ENCODE measurements at regions not wholly inside any gene's neighbourhood (a gene's known extent, or its start where the extent isn't known, plus 50 kb on each side); places are given as distances from the start of the nearest gene placed in this dataset.
"Not testable (repeated sequence)": the region's sequence is repeated elsewhere in the genome, so short reads cannot be mapped to it uniquely, and the experiment has no call there.

DNA sequence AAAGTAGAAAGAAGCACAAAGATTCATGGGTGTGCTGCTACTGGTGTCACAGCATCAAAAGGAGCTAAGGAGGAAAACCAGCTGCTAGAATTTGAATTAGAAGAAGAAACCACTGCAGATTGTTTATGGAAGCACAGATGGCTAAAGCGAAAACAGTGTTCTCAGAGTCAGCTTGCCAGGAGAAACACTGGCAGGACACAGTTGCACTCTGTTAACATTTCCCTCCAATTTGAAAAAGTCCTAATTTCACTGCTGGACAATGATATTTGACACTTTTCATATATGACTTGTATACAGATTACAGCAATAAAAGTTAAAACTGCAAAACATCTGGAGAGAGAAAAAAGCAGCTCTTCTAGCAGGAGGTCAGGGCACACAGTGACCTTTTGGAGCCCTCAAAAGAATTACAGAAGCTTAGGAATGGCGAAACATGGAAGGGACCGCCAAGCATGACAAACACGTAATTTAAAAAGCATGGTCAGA is 314.5 kb downstream of the COL12A1 start:
- H3F3A ChIP-seq (ENCODE audit: low read length, unreplicated experiment), result no peaks in the 10 kb centered on the region
- H3K4me1 ChIP-seq (ENCODE audit: insufficient read depth, low read length), result no peaks in the 10 kb centered on the region
- no TSS peak for BruUV-seq (replicated peaks)
- H3K27me3 ChIP-seq (ENCODE audit: low read length), result no peaks in the 10 kb centered on the region
- POLR2A ChIA-PET (ENCODE audit: unreplicated experiment), result no interaction called here
- TF ChIP-seq EZH2 (IDR thresholded peaks at IDR 0.05; ENCODE audit: low read length, unreplicated experiment) (no peak), EZH2phosphoT487 (IDR thresholded peaks at IDR 0.05; ENCODE audit: borderline replicate concordance, low read length) (no peak)
- TF ChIP-seq, protein P1, sequence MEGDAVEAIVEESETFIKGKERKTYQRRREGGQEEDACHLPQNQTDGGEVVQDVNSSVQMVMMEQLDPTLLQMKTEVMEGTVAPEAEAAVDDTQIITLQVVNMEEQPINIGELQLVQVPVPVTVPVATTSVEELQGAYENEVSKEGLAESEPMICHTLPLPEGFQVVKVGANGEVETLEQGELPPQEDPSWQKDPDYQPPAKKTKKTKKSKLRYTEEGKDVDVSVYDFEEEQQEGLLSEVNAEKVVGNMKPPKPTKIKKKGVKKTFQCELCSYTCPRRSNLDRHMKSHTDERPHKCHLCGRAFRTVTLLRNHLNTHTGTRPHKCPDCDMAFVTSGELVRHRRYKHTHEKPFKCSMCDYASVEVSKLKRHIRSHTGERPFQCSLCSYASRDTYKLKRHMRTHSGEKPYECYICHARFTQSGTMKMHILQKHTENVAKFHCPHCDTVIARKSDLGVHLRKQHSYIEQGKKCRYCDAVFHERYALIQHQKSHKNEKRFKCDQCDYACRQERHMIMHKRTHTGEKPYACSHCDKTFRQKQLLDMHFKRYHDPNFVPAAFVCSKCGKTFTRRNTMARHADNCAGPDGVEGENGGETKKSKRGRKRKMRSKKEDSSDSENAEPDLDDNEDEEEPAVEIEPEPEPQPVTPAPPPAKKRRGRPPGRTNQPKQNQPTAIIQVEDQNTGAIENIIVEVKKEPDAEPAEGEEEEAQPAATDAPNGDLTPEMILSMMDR (conservative IDR thresholded peaks at IDR 0.05; ENCODE audit: low read depth, low read length), result no peak
- ATAC-seq (no peak), DNase-seq (no peak)
- no peak overlapping the region for H3K9ac ChIP-seq (ENCODE audit: low read length)
- no peak overlapping the region for H2AFZ ChIP-seq (ENCODE audit: low read length)
- no peaks in the 10 kb centered on the region for H4K20me1 ChIP-seq (ENCODE audit: low read length)
- no peaks in the 10 kb centered on the region for H3K9me3 ChIP-seq (ENCODE audit: low read length)
- H3K79me2 ChIP-seq (ENCODE audit: low read length), result no peaks in the 10 kb centered on the region
- H3K27ac ChIP-seq (ENCODE audit: low read length), result no peak overlapping the region
- H3K4me3 ChIP-seq (ENCODE audit: low read length), result no peak overlapping the region
- intact Hi-C loops (cut with micrococcal nuclease), result loop anchor here (10.0 kb wide), 1 partner anchor 487 kb away; no protein-coding TSS in a partner anchor
- no peaks in the 10 kb centered on the region for H3K9me2 ChIP-seq (replicated peaks; ENCODE audit: low read length)
- no peaks in the 10 kb centered on the region for H3K36me3 ChIP-seq (ENCODE audit: low read depth, low read length)
- H3K4me2 ChIP-seq (ENCODE audit: low read length), result no peak overlapping the region
- CTCF ChIA-PET, result no interaction called here

DNA sequence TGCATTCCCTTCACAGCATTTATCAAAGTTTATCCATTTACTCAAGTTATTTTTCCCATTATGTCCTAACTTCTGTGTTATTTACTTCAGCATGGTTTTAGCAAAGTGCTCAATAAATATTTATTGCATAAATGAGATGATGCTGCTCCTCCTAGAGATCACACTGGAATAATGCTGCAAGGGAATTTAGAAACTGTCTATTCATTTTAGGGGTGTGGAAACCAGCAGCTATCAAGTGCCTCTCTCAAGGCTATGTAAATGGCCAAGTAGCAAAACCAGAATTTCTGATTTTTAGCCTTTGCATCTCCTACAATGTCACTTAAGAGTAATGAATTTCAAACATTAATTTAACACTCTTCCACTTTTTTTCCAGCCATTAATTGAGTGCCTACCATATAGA is 316.2 kb downstream of the COL12A1 start:
- Histone ChIP-seq H3K9me3 (ENCODE audit: low read length) (no peaks in the 10 kb centered on the region), H2AFZ (ENCODE audit: low read length) (no peak overlapping the region), H3K4me2 (ENCODE audit: low read length) (no peak overlapping the region), H3K79me2 (ENCODE audit: low read length) (no peaks in the 10 kb centered on the region), H3K4me1 (ENCODE audit: insufficient read depth, low read length) (no peaks in the 10 kb centered on the region), H3K27ac (ENCODE audit: low read length) (no peak overlapping the region), H3K4me3 (ENCODE audit: low read length) (no peak overlapping the region), H4K20me1 (ENCODE audit: low read length) (no peaks in the 10 kb centered on the region), H3F3A (ENCODE audit: low read length, unreplicated experiment) (no peaks in the 10 kb centered on the region), H3K36me3 (ENCODE audit: low read depth, low read length) (no peaks in the 10 kb centered on the region), H3K27me3 (ENCODE audit: low read length) (no peaks in the 10 kb centered on the region), H3K9ac (ENCODE audit: low read length) (no peak overlapping the region), H3K9me2 (replicated peaks; ENCODE audit: low read length) (no peaks in the 10 kb centered on the region)
- ATAC-seq (no peak), DNase-seq (no peak)
- ChIA-PET POLR2A (ENCODE audit: unreplicated experiment) (no interaction called here), CTCF (no interaction called here)
- no peak for TF ChIP-seq EZH2 (IDR thresholded peaks at IDR 0.05; ENCODE audit: low read length, unreplicated experiment)
- TF ChIP-seq, protein P1 (conservative IDR thresholded peaks at IDR 0.05; ENCODE audit: low read depth, low read length), result no peak
- TF ChIP-seq EZH2phosphoT487 (IDR thresholded peaks at IDR 0.05; ENCODE audit: borderline replicate concordance, low read length), result no peak
- no TSS peak for BruUV-seq (replicated peaks)
- intact Hi-C loops (cut with micrococcal nuclease), result loop anchor here (10.0 kb wide), 1 partner anchor 485 kb away; no protein-coding TSS in a partner anchor

DNA sequence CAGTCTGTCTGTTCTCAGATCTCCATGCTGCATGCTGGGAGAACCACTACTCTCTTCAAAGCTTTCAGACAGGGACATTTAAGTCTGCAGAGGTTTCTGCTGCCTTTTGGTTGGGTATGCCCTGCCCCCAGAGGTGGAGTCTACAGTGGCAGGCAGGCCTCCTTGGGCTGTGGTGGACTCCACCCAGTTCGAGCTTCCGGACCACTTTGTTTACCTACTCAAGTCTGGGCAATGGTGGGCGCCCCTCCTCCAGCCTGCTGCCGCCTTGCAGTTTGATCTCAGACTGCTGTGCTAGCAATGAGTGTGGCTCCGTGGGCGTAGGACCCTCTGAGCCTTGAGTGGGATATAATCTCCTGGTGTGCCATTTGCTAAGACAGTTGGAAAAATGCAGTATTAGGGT is 317.1 kb downstream of the COL12A1 start:
- POLR2A ChIA-PET (ENCODE audit: unreplicated experiment); H3K9me3 ChIP-seq (ENCODE audit: low read length); H3K4me1 ChIP-seq (ENCODE audit: insufficient read depth, low read length); CTCF ChIA-PET; H4K20me1 ChIP-seq (ENCODE audit: low read length); H2AFZ ChIP-seq (ENCODE audit: low read length); BruUV-seq (replicated peaks); H3K27me3 ChIP-seq (ENCODE audit: low read length); H3K4me2 ChIP-seq (ENCODE audit: low read length); H3K9ac ChIP-seq (ENCODE audit: low read length); H3F3A ChIP-seq (ENCODE audit: low read length, unreplicated experiment); H3K79me2 ChIP-seq (ENCODE audit: low read length); DNase-seq; ATAC-seq; H3K4me3 ChIP-seq (ENCODE audit: low read length); H3K36me3 ChIP-seq (ENCODE audit: low read depth, low read length); intact Hi-C loops (cut with micrococcal nuclease); H3K9me2 ChIP-seq (replicated peaks; ENCODE audit: low read length); H3K27ac ChIP-seq (ENCODE audit: low read length): not testable (repeated sequence)
